PC-3 (cell line): ENCODE measurements at regions not wholly inside any gene's neighbourhood (a gene's known extent, or its start where the extent isn't known, plus 50 kb on each side); places are given as distances from the start of the nearest gene placed in this dataset.

Experiments used
- ATAC-seq: fragments of 200-7000 bp; cut with Tn5 transposase; 2 replicates; pipeline ENCODE4 v1.9.1; 2020; ENCODE audit warnings: mild to moderate bottlenecking, moderate library complexity
- BruUV-seq: library from RNA; stranded (reverse); fragments of 400-500 nt; replicated peaks from 2 replicates; lab custom pipeline; 2021; lab: Mats Ljungman, UMichigan
- CTCF ChIA-PET: fragments of 300-600 bp; sonication (Branson Sonifier 250); formaldehyde crosslinking; loops from one replicate; lab custom pipeline; 2022; ENCODE audit warnings: antibody characterized with exemption; lab: Charles Lee
- POLR2A ChIA-PET: fragments of 300-600 bp; sonication (Branson Sonifier 250); formaldehyde crosslinking; loops from one replicate; lab custom pipeline; 2022; ENCODE audit warnings: antibody characterized with exemption; ENCODE audit not compliant: unreplicated experiment; lab: Charles Lee
- DNase-seq: peaks from one replicate; pipeline ENCODE4 v3.0.0-alpha.2; 2015
- H2AFZ ChIP-seq: fragments of 300-600 bp; sonication (generic); 2 replicates; pipeline ENCODE4 v1.6.0; 2016; ENCODE audit warnings: antibody characterized with exemption, low read length
- H3F3A ChIP-seq: fragments of 300-600 bp; sonication (generic); one replicate; pipeline ENCODE4 v1.6.0; 2017; ENCODE audit warnings: antibody characterized with exemption, low read length, control low read depth, mild to moderate bottlenecking; ENCODE audit not compliant: unreplicated experiment
- H3K27ac ChIP-seq: fragments of 300-600 bp; sonication (generic); 2 replicates; pipeline ENCODE4 v1.5.1; 2016; ENCODE audit warnings: mild to moderate bottlenecking, low read length
- H3K27me3 ChIP-seq: fragments of 300-600 bp; sonication (generic); 2 replicates; pipeline ENCODE4 v1.6.1; 2016; ENCODE audit warnings: low read length, mixed read lengths
- H3K36me3 ChIP-seq: fragments of 300-600 bp; sonication (generic); 2 replicates; pipeline ENCODE4 v1.6.1; 2016; ENCODE audit warnings: low read depth, mixed run types, low read length, mixed read lengths
- H3K4me1 ChIP-seq: fragments of 300-600 bp; sonication (generic); 2 replicates; pipeline ENCODE4 v1.5.1; 2016; ENCODE audit warnings: low read length; ENCODE audit not compliant: insufficient read depth
- H3K4me2 ChIP-seq: fragments of 300-600 bp; sonication (generic); 2 replicates; pipeline ENCODE4 v1.6.0; 2016; ENCODE audit warnings: low read length
- H3K4me3 ChIP-seq: fragments of 300-600 bp; sonication (generic); 2 replicates; pipeline ENCODE4 v1.5.1; 2016; ENCODE audit warnings: mild to moderate bottlenecking, low read length, mixed read lengths
- H3K79me2 ChIP-seq: fragments of 300-600 bp; sonication (generic); 2 replicates; pipeline ENCODE4 v1.6.1; 2017; ENCODE audit warnings: low read length, mixed read lengths
- H3K9ac ChIP-seq: fragments of 300-600 bp; sonication (generic); 2 replicates; pipeline ENCODE4 v1.6.0; 2016; ENCODE audit warnings: mild to moderate bottlenecking, low read length
- H3K9me2 ChIP-seq: fragments of 300-600 bp; sonication (generic); replicated peaks from 2 replicates; pipeline ENCODE4 v1.6.1; 2016; ENCODE audit warnings: mixed run types, low read length, mixed read lengths
- H3K9me3 ChIP-seq: fragments of 300-600 bp; sonication (generic); 2 replicates; pipeline ENCODE4 v1.6.1; 2016; ENCODE audit warnings: low read length, mixed read lengths
- H4K20me1 ChIP-seq: fragments of 300-600 bp; sonication (generic); 2 replicates; pipeline ENCODE4 v1.6.1; 2016; ENCODE audit warnings: low read length, mixed read lengths
- EZH2 ChIP-seq: fragments of 300-600 bp; sonication (generic); IDR thresholded peaks from one replicate; pipeline ENCODE4 v1.6.1; 2017; ENCODE audit warnings: antibody characterized with exemption, mild to moderate bottlenecking, low read length; ENCODE audit not compliant: unreplicated experiment
- EZH2phosphoT487 ChIP-seq: fragments of 300-600 bp; sonication (generic); IDR thresholded peaks from 2 replicates; pipeline ENCODE4 v1.6.1; 2018; ENCODE audit warnings: mild to moderate bottlenecking, antibody characterized with exemption, low read length, borderline replicate concordance
- intact Hi-C: fragments of 100-400 bp; cut with micrococcal nuclease; formaldehyde crosslinking; loops from 2 replicates; pipeline ENCODE4 v1.9.0; 2023
- TF ChIP-seq, protein P1 (sequence below): fragments of 300-600 bp; sonication (generic); conservative IDR thresholded peaks from 2 replicates; pipeline ENCODE4 v1.5.1; 2017; ENCODE audit warnings: antibody characterized with exemption, low read depth, mild to moderate bottlenecking, low read length

DNA sequence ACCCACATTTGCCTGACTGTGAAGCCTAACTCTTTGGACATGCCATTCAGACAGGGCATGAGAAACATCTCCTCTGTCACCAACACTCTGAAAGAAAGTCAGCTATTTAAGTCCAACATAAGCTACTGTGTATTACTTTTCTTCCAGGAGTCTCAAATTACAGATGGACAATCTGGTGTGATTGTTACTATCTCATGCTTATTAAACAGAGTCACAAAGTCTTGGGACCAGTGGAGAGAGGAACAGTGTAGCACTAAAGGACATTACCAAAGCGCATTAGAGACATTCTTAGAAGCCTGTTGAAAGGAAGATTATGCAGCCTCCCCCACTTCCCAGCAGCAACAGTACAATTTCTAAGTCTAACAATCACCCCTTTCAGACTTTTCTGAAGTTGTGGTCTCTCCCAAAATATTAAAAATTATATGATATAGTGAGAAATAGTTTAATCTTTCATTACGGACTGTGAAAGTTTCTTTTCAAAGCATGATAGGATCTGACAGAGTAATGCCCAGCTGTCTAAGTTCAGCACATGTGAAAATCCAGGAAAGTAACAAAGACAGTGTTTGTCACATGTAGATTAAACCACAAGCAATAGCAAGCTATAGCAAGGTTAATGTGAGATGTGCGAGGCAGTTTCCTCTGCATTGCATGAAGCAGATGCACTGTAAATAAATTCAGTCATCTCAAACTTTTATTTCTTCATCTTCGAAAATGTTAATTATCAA is 280.9 kb upstream of the FZD8 start:
- intact Hi-C loops = no loop called here
- POLR2A ChIA-PET = no interaction called here

DNA sequence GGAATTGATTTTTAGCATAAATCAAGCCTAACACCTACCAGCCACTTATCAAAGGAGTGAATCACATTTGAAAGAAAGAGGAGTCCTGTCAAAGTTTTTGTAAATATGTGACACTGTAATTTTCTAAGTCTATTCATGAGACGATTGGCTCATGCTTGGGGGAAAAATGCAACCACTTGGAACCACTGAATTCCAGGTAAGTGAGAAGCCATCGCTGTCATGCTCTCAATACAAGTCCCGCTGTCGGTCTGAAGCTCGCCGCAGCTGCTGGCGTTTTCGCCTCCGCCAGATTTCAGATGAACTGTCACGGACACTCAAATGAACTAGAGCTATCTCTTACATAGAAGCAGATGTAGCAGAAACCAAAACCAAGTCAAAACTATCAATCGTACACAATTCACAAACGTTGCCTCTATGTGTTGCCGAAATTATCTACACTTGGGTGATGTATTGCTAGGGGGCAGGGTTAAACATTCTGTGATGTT is 279.8 kb upstream of the FZD8 start:
- Histone ChIP-seq H3K27me3 (no peaks in the 10 kb centered on the region), H3K9ac (no peak overlapping the region), H3K9me3 (no peaks in the 10 kb centered on the region), H3K4me2 (no peak overlapping the region), H3K36me3 (no peaks in the 10 kb centered on the region), H3K9me2 (0 out of 2 replicates have a peak, but pooled peaks cover 7% of the 10 kb centered on the region), H4K20me1 (no peaks in the 10 kb centered on the region), H3K27ac (no peak overlapping the region), H3K4me1 (peaks cover 11% of the 10 kb centered on the region), H3F3A (no peaks in the 10 kb centered on the region), H3K79me2 (no peaks in the 10 kb centered on the region), H3K4me3 (no peak overlapping the region), H2AFZ (no peak overlapping the region)
- intact Hi-C loops = no loop called here
- DNase-seq (no peak), ATAC-seq (no peak)
- CTCF ChIA-PET = no interaction called here
- TF ChIP-seq EZH2phosphoT487 = no peak
- TF ChIP-seq, protein P1, sequence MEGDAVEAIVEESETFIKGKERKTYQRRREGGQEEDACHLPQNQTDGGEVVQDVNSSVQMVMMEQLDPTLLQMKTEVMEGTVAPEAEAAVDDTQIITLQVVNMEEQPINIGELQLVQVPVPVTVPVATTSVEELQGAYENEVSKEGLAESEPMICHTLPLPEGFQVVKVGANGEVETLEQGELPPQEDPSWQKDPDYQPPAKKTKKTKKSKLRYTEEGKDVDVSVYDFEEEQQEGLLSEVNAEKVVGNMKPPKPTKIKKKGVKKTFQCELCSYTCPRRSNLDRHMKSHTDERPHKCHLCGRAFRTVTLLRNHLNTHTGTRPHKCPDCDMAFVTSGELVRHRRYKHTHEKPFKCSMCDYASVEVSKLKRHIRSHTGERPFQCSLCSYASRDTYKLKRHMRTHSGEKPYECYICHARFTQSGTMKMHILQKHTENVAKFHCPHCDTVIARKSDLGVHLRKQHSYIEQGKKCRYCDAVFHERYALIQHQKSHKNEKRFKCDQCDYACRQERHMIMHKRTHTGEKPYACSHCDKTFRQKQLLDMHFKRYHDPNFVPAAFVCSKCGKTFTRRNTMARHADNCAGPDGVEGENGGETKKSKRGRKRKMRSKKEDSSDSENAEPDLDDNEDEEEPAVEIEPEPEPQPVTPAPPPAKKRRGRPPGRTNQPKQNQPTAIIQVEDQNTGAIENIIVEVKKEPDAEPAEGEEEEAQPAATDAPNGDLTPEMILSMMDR = no peak
- no peak for TF ChIP-seq EZH2
- no TSS peak for BruUV-seq
- POLR2A ChIA-PET = no interaction called here

More for the DNA sequence above, 280.9 kb upstream of the FZD8 start:
- peaks cover 11% of the 10 kb centered on the region for H3K4me1 ChIP-seq
- H3K4me2 ChIP-seq = no peak overlapping the region
- H4K20me1 ChIP-seq = no peaks in the 10 kb centered on the region
- peak; percentile 52 for ATAC-seq
- no peak for DNase-seq
- H3K79me2 ChIP-seq = no peaks in the 10 kb centered on the region
- H3K9me3 ChIP-seq = no peaks in the 10 kb centered on the region
- no peaks in the 10 kb centered on the region for H3K27me3 ChIP-seq
- no peak overlapping the region for H2AFZ ChIP-seq
- BruUV-seq = no TSS peak
- no peak overlapping the region for H3K27ac ChIP-seq
- no peaks in the 10 kb centered on the region for H3K36me3 ChIP-seq
- CTCF ChIA-PET = no interaction called here
- no peaks in the 10 kb centered on the region for H3F3A ChIP-seq
- H3K9me2 ChIP-seq = 0 out of 2 replicates have a peak, but pooled peaks cover 7% of the 10 kb centered on the region
- no peak overlapping the region for H3K9ac ChIP-seq
- H3K4me3 ChIP-seq = no peak overlapping the region
- TF ChIP-seq EZH2 = no peak
- TF ChIP-seq EZH2phosphoT487 = no peak
- TF ChIP-seq, protein P1 = no peak

- Histone ChIP-seq H3K79me2 (no peaks in the 10 kb centered on the region), H2AFZ (no peak overlapping the region), H3K27me3 (no peaks in the 10 kb centered on the region), H4K20me1 (no peaks in the 10 kb centered on the region), H3K9me2 (no peaks in the 10 kb centered on the region), H3K4me2 (no peak overlapping the region), H3K36me3 (no peaks in the 10 kb centered on the region), H3K4me3 (no peak overlapping the region), H3K9me3 (no peaks in the 10 kb centered on the region), H3K27ac (no peak overlapping the region), H3K9ac (no peak overlapping the region), H3K4me1 (peaks cover 22% of the 10 kb centered on the region), H3F3A (peaks cover 6% of the 10 kb centered on the region)
- CTCF ChIA-PET = interaction anchor here (0.5 to 1.0 kb wide), 4 partner anchors 78 to 282 kb away, joined by 3 to 6 read pairs (median 3); no protein-coding TSS in a partner anchor
- intact Hi-C loops = loop anchor here (2.0 to 10.0 kb wide), 2 partner anchors 282 to 718 kb away; no protein-coding TSS in a partner anchor
- no TSS peak for BruUV-seq
- ATAC-seq = peak; percentile 21
- TF ChIP-seq EZH2phosphoT487 (no peak), EZH2 (no peak)
- TF ChIP-seq, protein P1 = peak; percentile 68
- DNase-seq = peak; percentile 64
- POLR2A ChIA-PET = interaction anchor here (0.5 kb wide), 1 partner anchor 295 kb away, joined by 4 read pairs; no protein-coding TSS in a partner anchor
Observed at GRCh38 chr10:35916791-35917190, 274.7 kb upstream of the FZD8 start.
